Muscle layer of colon (tissue), 2 donors: ENCODE measurements at regions not wholly inside any gene's neighbourhood (a gene's known extent, or its start where the extent isn't known, plus 50 kb on each side); places are given as distances from the start of the nearest gene placed in this dataset.
"Not testable (repeated sequence)": the region's sequence is repeated elsewhere in the genome, so short reads cannot be mapped to it uniquely, and the experiment has no call there.

Experiments
- H3K27ac ChIP-seq: one replicate; pipeline ENCODE4 v1.7.0; 2013; ENCODE audit warnings: low read depth, mild to moderate bottlenecking, low read length, moderate library complexity
- H3K27me3 ChIP-seq, 2 donors: one replicate each; pipeline ENCODE4 v1.7.0; 2013; ENCODE audit warnings: low read length in 2 of 2, mild to moderate bottlenecking in 2 of 2; ENCODE audit not compliant: insufficient read depth in 2 of 2, control insufficient read depth in 1 of 2
- H3K36me3 ChIP-seq: one replicate; pipeline ENCODE4 v1.7.0; 2013; ENCODE audit warnings: mild to moderate bottlenecking, low read length; ENCODE audit not compliant: insufficient read depth
- H3K4me1 ChIP-seq: one replicate; pipeline ENCODE4 v1.7.0; 2013; ENCODE audit warnings: mild to moderate bottlenecking, low read length; ENCODE audit not compliant: insufficient read depth
- H3K4me3 ChIP-seq, 2 donors: one replicate each; pipeline ENCODE4 v1.7.0; 2013; ENCODE audit warnings: low read length in 2 of 2, low read depth in 1 of 2, mild to moderate bottlenecking in 1 of 2, moderate library complexity in 1 of 2
- H3K9ac ChIP-seq: one replicate; pipeline ENCODE4 v1.7.0; 2013; ENCODE audit warnings: low read length
- H3K9me3 ChIP-seq: one replicate; pipeline ENCODE4 v1.7.0; 2013; ENCODE audit warnings: mild to moderate bottlenecking, low read length
- donor health status: abdominal sarcoma.
- donor health status: Adenocarcinoma of cecum.

DNA sequence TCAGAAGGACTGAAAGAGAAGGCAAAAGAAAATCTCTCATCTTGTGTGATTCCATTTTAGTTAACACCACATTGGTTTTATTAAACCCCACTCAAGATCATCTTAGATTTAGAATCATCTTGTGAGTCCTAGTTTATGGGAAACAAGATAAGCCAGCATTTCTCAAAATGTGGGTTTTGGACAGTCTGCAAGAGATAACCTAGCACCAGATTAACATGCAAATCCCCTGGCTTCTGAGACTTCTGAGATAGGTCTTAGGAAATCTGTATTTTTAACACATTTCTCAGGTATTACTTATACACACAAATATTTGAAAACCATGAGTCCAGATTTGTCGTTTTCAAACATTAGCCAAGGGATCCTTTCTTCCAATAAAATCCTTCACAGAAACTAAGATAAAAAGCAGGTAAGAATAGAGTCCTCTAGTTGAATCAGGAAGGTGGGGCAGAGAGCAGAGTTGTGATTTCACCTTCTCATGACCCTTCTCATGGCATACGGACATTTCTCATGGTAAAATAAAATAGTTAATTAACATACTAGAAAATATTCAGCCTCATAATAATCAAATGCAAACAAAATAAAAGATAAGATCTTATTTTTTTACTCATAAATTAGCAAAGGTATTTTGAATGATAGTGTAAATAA is 287.2 kb upstream of the FN1 start:
- Histone ChIP-seq H3K27ac (peak overlapping the region; percentile 48), H3K4me3 (no peak overlapping the region), H3K27me3 (no peaks in the 10 kb centered on the region), H3K36me3 (no peaks in the 10 kb centered on the region), H3K9me3 (no peaks in the 10 kb centered on the region), H3K9ac (no peak overlapping the region), H3K4me1 (peaks cover 17% of the 10 kb centered on the region)

GRCh38 chr2:215722125-215722524 is 286.3 kb upstream of the FN1 start:
- no peak overlapping the region for H3K9ac ChIP-seq
- H3K36me3 ChIP-seq = no peaks in the 10 kb centered on the region
- peak overlapping the region; percentile 48 for H3K27ac ChIP-seq
- H3K27me3 ChIP-seq = no peaks in the 10 kb centered on the region
- peaks cover 23% of the 10 kb centered on the region for H3K4me1 ChIP-seq
- no peaks in the 10 kb centered on the region for H3K9me3 ChIP-seq
- no peak overlapping the region for H3K4me3 ChIP-seq

DNA sequence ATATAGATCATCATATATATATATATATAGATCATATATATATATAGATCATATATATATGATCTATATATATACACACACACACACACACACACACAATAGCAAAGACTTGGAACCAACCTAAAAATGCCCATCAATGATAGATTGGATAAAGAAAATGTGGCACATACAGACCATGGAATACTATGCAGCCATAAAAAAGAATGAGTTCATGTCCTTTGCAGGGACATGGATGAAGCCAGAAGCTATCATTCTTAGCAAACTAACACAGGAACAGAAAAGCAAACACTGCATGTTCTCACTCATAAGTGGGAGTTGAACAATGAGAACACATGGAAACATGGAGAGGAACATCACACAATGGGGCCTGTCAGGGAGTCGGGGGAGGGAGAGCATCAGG is 285.6 kb upstream of the FN1 start:
- not testable (repeated sequence) for H3K9ac ChIP-seq, H3K4me3 ChIP-seq, H3K36me3 ChIP-seq, H3K27me3 ChIP-seq, H3K9me3 ChIP-seq
- H3K4me1 ChIP-seq = peaks cover 23% of the 10 kb centered on the region
- peak overlapping the region; percentile 48 for H3K27ac ChIP-seq

GRCh38 chr2:215718890-215719289 is 283.0 kb upstream of the FN1 start:
- Histone ChIP-seq H3K27me3 (no peaks in the 10 kb centered on the region), H3K36me3 (no peaks in the 10 kb centered on the region), H3K9ac (no peak overlapping the region), H3K4me3 (no peak overlapping the region), H3K4me1 (peaks cover 23% of the 10 kb centered on the region), H3K9me3 (no peaks in the 10 kb centered on the region), H3K27ac (no peak overlapping the region)

GRCh38 chr2:215718436-215718835 is 282.6 kb upstream of the FN1 start:
- no peaks in the 10 kb centered on the region for H3K36me3 ChIP-seq
- H3K4me1 ChIP-seq = peaks cover 26% of the 10 kb centered on the region
- no peak overlapping the region for H3K9ac ChIP-seq
- H3K27me3 ChIP-seq = no peaks in the 10 kb centered on the region
- H3K4me3 ChIP-seq = no peak overlapping the region
- H3K27ac ChIP-seq = no peak overlapping the region
- no peaks in the 10 kb centered on the region for H3K9me3 ChIP-seq

GRCh38 chr2:215717501-215718381 is 281.9 kb upstream of the FN1 start:
- Histone ChIP-seq H3K9me3 (no peaks in the 10 kb centered on the region), H3K36me3 (no peaks in the 10 kb centered on the region), H3K27ac (peak overlapping the region; percentile 50), H3K27me3 (no peaks in the 10 kb centered on the region), H3K9ac (no peak overlapping the region), H3K4me3 (no peak overlapping the region), H3K4me1 (peaks cover 33% of the 10 kb centered on the region)

GRCh38 chr2:215716956-215717355 is 281.1 kb upstream of the FN1 start:
- Histone ChIP-seq H3K27ac (no peak overlapping the region), H3K4me1 (peaks cover 41% of the 10 kb centered on the region), H3K27me3 (no peaks in the 10 kb centered on the region), H3K9me3 (no peaks in the 10 kb centered on the region), H3K9ac (no peak overlapping the region), H3K4me3 (no peak overlapping the region), H3K36me3 (no peaks in the 10 kb centered on the region)

GRCh38 chr2:215712871-215713790 is 277.3 kb upstream of the FN1 start:
- Histone ChIP-seq H3K27ac (peak overlapping the region; percentile 82), H3K27me3 (no peaks in the 10 kb centered on the region), H3K9me3 (no peaks in the 10 kb centered on the region), H3K9ac (no peak overlapping the region), H3K36me3 (no peaks in the 10 kb centered on the region), H3K4me3 (no peak overlapping the region), H3K4me1 (peaks cover 40% of the 10 kb centered on the region)

DNA sequence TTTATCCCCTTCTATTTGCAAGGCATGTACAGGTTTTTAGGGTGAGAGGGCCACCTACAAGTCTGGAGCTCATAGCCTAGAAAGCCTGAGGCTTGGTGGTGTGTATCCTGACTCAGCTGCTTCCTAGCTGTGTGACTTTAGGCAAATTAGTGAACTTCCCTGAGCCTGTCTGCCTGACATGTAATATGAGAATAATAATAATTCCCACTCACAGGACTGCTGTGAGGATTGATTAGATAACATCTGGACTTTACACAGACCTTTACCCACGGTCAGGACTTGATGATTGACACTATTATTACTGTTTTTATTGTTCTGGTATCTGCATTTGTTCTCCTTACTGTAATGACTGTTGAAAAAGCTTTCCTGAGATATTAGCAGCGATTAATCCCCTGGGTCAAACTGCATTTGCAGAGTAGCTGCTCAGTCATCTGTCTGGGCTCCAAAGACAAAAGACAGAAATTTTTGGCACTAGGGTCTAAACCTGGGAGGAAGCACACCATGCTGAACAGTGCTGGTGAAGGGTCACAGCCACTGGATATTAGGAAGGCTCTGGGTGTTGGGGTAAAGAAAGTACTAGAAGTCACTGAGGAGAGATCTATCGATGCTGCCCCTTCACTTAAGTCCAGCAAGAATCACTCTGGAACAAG is 276.5 kb upstream of the FN1 start:
- Histone ChIP-seq H3K27ac (peak overlapping the region; percentile 82), H3K9me3 (no peaks in the 10 kb centered on the region), H3K4me3 (no peak overlapping the region), H3K36me3 (no peaks in the 10 kb centered on the region), H3K4me1 (peaks cover 34% of the 10 kb centered on the region), H3K27me3 (no peaks in the 10 kb centered on the region), H3K9ac (no peak overlapping the region)

- Histone ChIP-seq H3K9me3 (no peaks in the 10 kb centered on the region), H3K27ac (peak overlapping the region; percentile 82), H3K27me3 (no peaks in the 10 kb centered on the region), H3K9ac (no peak overlapping the region), H3K4me1 (peaks cover 34% of the 10 kb centered on the region), H3K4me3 (no peak overlapping the region), H3K36me3 (no peaks in the 10 kb centered on the region)
Measured at GRCh38 chr2:215711471-215712034, 275.7 kb upstream of the FN1 start.
